ENCODE measurements at regions not wholly inside any gene's neighbourhood (a gene's known extent, or its start where the extent isn't known, plus 50 kb on each side); places are given as distances from the start of the nearest gene placed in this dataset.
"Not testable (repeated sequence)": the region's sequence is repeated elsewhere in the genome, so short reads cannot be mapped to it uniquely, and the experiment has no call there.

- not testable (repeated sequence) for TF ChIP-seq EZH2 (IDR thresholded peaks at IDR 0.05); RAD21 (IDR thresholded peaks at IDR 0.05; ENCODE audit: low read depth); CTCF (IDR thresholded peaks at IDR 0.05 in 2 of 3, conservative IDR thresholded peaks at IDR 0.05 in 1 of 3; ENCODE audit: borderline replicate concordance in 1 of 3, insufficient read depth in 1 of 3, low read depth in 2 of 3, low read length in 2 of 3); SP1 (IDR thresholded peaks at IDR 0.05; ENCODE audit: low read depth); SIN3A (IDR thresholded peaks at IDR 0.05; ENCODE audit: low read depth); JUND (IDR thresholded peaks at IDR 0.05); ZNF274 (IDR thresholded peaks at IDR 0.05; ENCODE audit: low read depth, low read length)
Measured at GRCh38 chr6:81096464-81096863, 656.0 kb downstream of the TENT5A start.
